Stomach (tissue), 8 donors: ENCODE measurements at regions not wholly inside any gene's neighbourhood (a gene's known extent, or its start where the extent isn't known, plus 50 kb on each side); places are given as distances from the start of the nearest gene placed in this dataset.

Source experiments
- DNase-seq, 2 donors: peaks; one replicate each; pipeline versions ENCODE4 v3.0.0 to v3.0.0-alpha.2; 2013 to 2019
- H3K27ac ChIP-seq, 5 donors: fragments of 200-600 bp in 4 of 5; sonication (generic) in 4 of 5; one replicate each; pipeline ENCODE4 v1.5.1; 2013 to 2019; ENCODE audit warnings: mild to moderate bottlenecking in 1 of 5, moderate library complexity in 1 of 5
- H3K27me3 ChIP-seq, 3 donors: fragments of 200-600 bp; sonication (generic); one replicate each; pipeline ENCODE4 v1.5.1; 2017 to 2019; ENCODE audit warnings: mixed run types in 1 of 3
- H3K36me3 ChIP-seq, 4 donors: fragments of 200-600 bp; sonication (generic); 1 replicate in 3 of 4; 2 replicates in 1 of 4; pipeline ENCODE4 v1.5.1; 2016 to 2019
- H3K4me1 ChIP-seq, 4 donors: fragments of 200-600 bp; sonication (generic); one replicate each; pipeline ENCODE4 v1.5.1; 2016 to 2019
- H3K4me3 ChIP-seq, 4 donors: fragments of 200-600 bp; sonication (generic) in 3 of 4; one replicate each; pipeline ENCODE4 v1.5.1; 2016 to 2019; ENCODE audit warnings: mild to moderate bottlenecking in 1 of 4
- H3K9me3 ChIP-seq, 4 donors: fragments of 200-600 bp; sonication (generic); one replicate each; pipeline ENCODE4 v1.5.1; 2016 to 2019
- CTCF ChIP-seq, 7 experiments: fragments of 450-650 bp in 4 of 7; fragments of 200-600 bp in 3 of 7; sonication (generic) in 3 of 7; IDR thresholded peaks; one replicate each; pipeline ENCODE4 v1.5.1; 2016 to 2019; ENCODE audit warnings: antibody characterized with exemption in 7 of 7, control low read depth in 2 of 7, mild to moderate bottlenecking in 1 of 7
- EP300 ChIP-seq: sonication (generic); formaldehyde crosslinking; IDR thresholded peaks from one replicate; pipeline ENCODE4 v1.6.1; 2017; ENCODE audit warnings: antibody characterized with exemption
- POLR2A ChIP-seq, 4 donors: fragments of 450-650 bp; IDR thresholded peaks; one replicate each; pipeline ENCODE4 v1.6.1; 2016; ENCODE audit warnings: antibody characterized with exemption in 4 of 4, control low read depth in 2 of 4, mild to moderate bottlenecking in 1 of 4, moderate library complexity in 1 of 4
- POLR2AphosphoS5 ChIP-seq, 3 donors: sonication (generic); formaldehyde crosslinking; IDR thresholded peaks; one replicate each; pipeline ENCODE4 v1.6.1; 2016; ENCODE audit warnings: antibody characterized with exemption in 3 of 3
- whole genome bisulfite sequencing, 5 donors: extraction: QIAGEN DNeasy Blood & Tissue Kit in 3 of 5; methylation state at CpG; one replicate each; pipeline versions ENCODE4 v1.1.5 to v1.1.7; 2013 to 2018; 5-methylcytosine and 5-hydroxymethylcytosine counted together
- intact Hi-C: fragments of 100-400 bp; cut with DNase I; formaldehyde crosslinking; loops from one replicate; pipeline ENCODE4 v1.15.1; 2023; ENCODE audit warnings: low total_unique reads
- donor health status: healthy with polysubstance abuse.
- donor health status: Bipolar disorder and iron deficiency.
- donor health status: healthy.

GRCh38 chr3:177585271-177585670 lies 388.0 kb upstream of the TBL1XR1 start:
- Histone ChIP-seq H3K27me3 (no peaks in the 10 kb centered on the region), H3K27ac (no peak overlapping the region), H3K4me1 (peaks cover 0 to 14% (median 3%) of the 10 kb centered on the region in 4 donors), H3K36me3 (no peaks in the 10 kb centered on the region), H3K4me3 (no peak overlapping the region), H3K9me3 (peaks cover 0 to 5% (median 0%) of the 10 kb centered on the region in 4 donors)
- no peak for DNase-seq
- intact Hi-C loops: no loop called here
- 33 to 65% (median 54%) methylated on average over 3 of the region's 3 CpGs for WGBS, 5 donors
- TF ChIP-seq POLR2A (IDR thresholded peaks at IDR 0.05) (no peak), POLR2AphosphoS5 (IDR thresholded peaks at IDR 0.05) (no peak), CTCF (IDR thresholded peaks at IDR 0.05) (no peak), EP300 (no peak)

- intact Hi-C loops: no loop called here
- no peak overlapping the region for H3K4me3 ChIP-seq
- WGBS, 5 donors: 83 to 93% (median 85%) methylated on average over 3 of the region's 3 CpGs
- no peaks in the 10 kb centered on the region for H3K36me3 ChIP-seq
- no peak for DNase-seq
- no peaks in the 10 kb centered on the region for H3K27me3 ChIP-seq
- TF ChIP-seq CTCF (IDR thresholded peaks at IDR 0.05) (no peak), POLR2AphosphoS5 (IDR thresholded peaks at IDR 0.05) (no peak), EP300 (no peak), POLR2A (IDR thresholded peaks at IDR 0.05) (no peak)
- H3K27ac ChIP-seq: peak overlapping the region in 1 of 5 donors; percentile 44
- H3K4me1 ChIP-seq: peaks cover 0 to 33% (median 6%) of the 10 kb centered on the region in 4 donors
- peaks cover 0 to 5% (median 0%) of the 10 kb centered on the region in 4 donors for H3K9me3 ChIP-seq
Observed at GRCh38 chr3:177589041-177589650, 391.9 kb upstream of the TBL1XR1 start.

- TF ChIP-seq EP300 (no peak), CTCF (IDR thresholded peaks at IDR 0.05) (no peak), POLR2AphosphoS5 (IDR thresholded peaks at IDR 0.05) (peak in 1 of 3 donors; percentile 46), POLR2A (IDR thresholded peaks at IDR 0.05) (no peak)
- 52 to 60% (median 59%) methylated on average over 4 of the region's 4 CpGs for WGBS, 5 donors
- H3K27ac ChIP-seq: peak overlapping the region in 1 of 5 donors; percentile 44
- H3K27me3 ChIP-seq: no peaks in the 10 kb centered on the region
- intact Hi-C loops: no loop called here
- H3K36me3 ChIP-seq: no peaks in the 10 kb centered on the region
- H3K4me3 ChIP-seq: no peak overlapping the region
- peaks cover 0 to 5% (median 0%) of the 10 kb centered on the region in 4 donors for H3K9me3 ChIP-seq
- DNase-seq: peak in 1 of 2 donors; percentile 52
- H3K4me1 ChIP-seq: peaks cover 0 to 40% (median 10%) of the 10 kb centered on the region in 4 donors
Observed at GRCh38 chr3:177589911-177590381, 392.7 kb upstream of the TBL1XR1 start.

- Histone ChIP-seq H3K9me3 (peaks cover 0 to 5% (median 0%) of the 10 kb centered on the region in 4 donors), H3K4me1 (peaks cover 0 to 48% (median 15%) of the 10 kb centered on the region in 4 donors), H3K4me3 (no peak overlapping the region), H3K27ac (peak overlapping the region in 3 of 5 donors; percentile 31 to 57 (median 39)), H3K27me3 (no peaks in the 10 kb centered on the region), H3K36me3 (no peaks in the 10 kb centered on the region)
- WGBS, 5 donors: 45 to 69% (median 57%) methylated on average over 1 of the region's 1 CpG
- intact Hi-C loops: no loop called here
- no peak for TF ChIP-seq POLR2A (IDR thresholded peaks at IDR 0.05)
- no peak for TF ChIP-seq CTCF (IDR thresholded peaks at IDR 0.05)
- TF ChIP-seq EP300: no peak
- TF ChIP-seq POLR2AphosphoS5 (IDR thresholded peaks at IDR 0.05): no peak
- no peak for DNase-seq
Observed at GRCh38 chr3:177590826-177591225, 393.5 kb upstream of the TBL1XR1 start.
